GM10248 (cell line): ENCODE measurements at regions not wholly inside any gene's neighbourhood (a gene's known extent, or its start where the extent isn't known, plus 50 kb on each side); places are given as distances from the start of the nearest gene placed in this dataset.
"Not testable (repeated sequence)": the region's sequence is repeated elsewhere in the genome, so short reads cannot be mapped to it uniquely, and the experiment has no call there.

Source experiments
- CTCF ChIA-PET: fragments of 300-600 bp; sonication (Branson Sonifier 250); formaldehyde crosslinking; extraction: SDS; loops from one replicate; lab custom pipeline; 2021; ENCODE audit warnings: antibody characterized with exemption; lab: Yijun Ruan, JAX
- POLR2A ChIA-PET: fragments of 350-650 bp; sonication (Branson Sonifier 250); formaldehyde crosslinking; extraction: SDS; loops from one replicate; lab custom pipeline; 2020; ENCODE audit warnings: antibody characterized with exemption; lab: Yijun Ruan, JAX
- DNase-seq: peaks from one replicate; pipeline ENCODE4 v3.0.0; 2012; ENCODE audit errors: extremely low spot score
- CTCF ChIP-seq: IDR thresholded peaks from 2 replicates; pipeline ENCODE4 v1.5.1; 2012; ENCODE audit warnings: mild to moderate bottlenecking, low read depth; ENCODE audit errors: extremely low read depth, missing control alignments, control extremely low read depth

- CTCF ChIA-PET = no interaction called here
- DNase-seq = no peak
- no peak for TF ChIP-seq CTCF
- POLR2A ChIA-PET = no interaction called here
Observed at GRCh38 chr10:120019568-120019967, 127.0 kb downstream of the SEC23IP start.

- DNase-seq = no peak
- POLR2A ChIA-PET = no interaction called here
- TF ChIP-seq CTCF = no peak
- CTCF ChIA-PET = no interaction called here
Observed at GRCh38 chr10:120022357-120022756, 129.8 kb downstream of the SEC23IP start.

- TF ChIP-seq CTCF = no peak
- CTCF ChIA-PET = no interaction called here
- no peak for DNase-seq
- POLR2A ChIA-PET = no interaction called here
Observed at GRCh38 chr10:120034236-120034635, 141.7 kb downstream of the SEC23IP start.

GRCh38 chr10:120039046-120039445 is 146.5 kb downstream of the SEC23IP start:
- ChIA-PET CTCF (no interaction called here), POLR2A (no interaction called here)
- no peak for DNase-seq
- no peak for TF ChIP-seq CTCF

GRCh38 chr10:120039826-120040225 is 147.3 kb downstream of the SEC23IP start:
- TF ChIP-seq CTCF = no peak
- no peak for DNase-seq
- ChIA-PET POLR2A (no interaction called here), CTCF (no interaction called here)

GRCh38 chr10:120041807-120042559 is 149.5 kb downstream of the SEC23IP start:
- CTCF ChIA-PET = no interaction called here
- no peak for TF ChIP-seq CTCF

GRCh38 chr10:120042705-120043104 is 150.2 kb downstream of the SEC23IP start:
- no peak for TF ChIP-seq CTCF
- CTCF ChIA-PET = no interaction called here
- no peak for DNase-seq
- POLR2A ChIA-PET = no interaction called here

More at GRCh38 chr10:120041807-120042559, 149.5 kb downstream of the SEC23IP start:
- DNase-seq = no peak
- POLR2A ChIA-PET = no interaction called here

- CTCF ChIA-PET = interaction anchor here (1.0 to 1.2 kb wide), 2 partner anchors 9 to 23 kb away, joined by 3 read pairs; no protein-coding TSS in a partner anchor
- DNase-seq, POLR2A ChIA-PET: not testable (repeated sequence)
Observed at GRCh38 chr10:120047373-120047772, 154.8 kb downstream of the SEC23IP start.
